SKM-1 treated with dmso at 0.1 percent for 144 hours (cell line): ENCODE measurements at regions not wholly inside any gene's neighbourhood (a gene's known extent, or its start where the extent isn't known, plus 50 kb on each side); places are given as distances from the start of the nearest gene placed in this dataset.

Source experiments
- DNase-seq: peaks from one replicate; lab custom pipeline; 2025; ENCODE audit not compliant: unreplicated experiment; lab: John Stamatoyannopoulos, UW

- no peak for DNase-seq
These were observed 95.9 kb downstream of the DISP1 start for GRCh38 chr1:222910699-222911098.

- DNase-seq: no peak
These were observed 97.0 kb downstream of the DISP1 start for GRCh38 chr1:222911866-222912265.

- no peak for DNase-seq
These were observed 97.9 kb downstream of the DISP1 start for GRCh38 chr1:222912730-222913129.

- no peak for DNase-seq
These were observed 100.2 kb downstream of the DISP1 start for GRCh38 chr1:222914861-222915632.

GRCh38 chr1:222916100-222916499 is 101.3 kb downstream of the DISP1 start:
- no peak for DNase-seq

- DNase-seq: no peak
These were observed 104.1 kb downstream of the DISP1 start for GRCh38 chr1:222918801-222919477.

GRCh38 chr1:222919478-222919865 is 104.6 kb downstream of the DISP1 start:
- DNase-seq: no peak

- DNase-seq: no peak
These were observed 105.3 kb downstream of the DISP1 start for GRCh38 chr1:222920169-222920568.

- DNase-seq: no peak
These were observed 107.1 kb downstream of the DISP1 start for GRCh38 chr1:222921945-222922344.

- DNase-seq: no peak
These were observed 108.7 kb downstream of the DISP1 start for GRCh38 chr1:222923506-222923905.

GRCh38 chr1:222924136-222924706 is 109.4 kb downstream of the DISP1 start:
- no peak for DNase-seq

- no peak for DNase-seq
These were observed 111.7 kb downstream of the DISP1 start for GRCh38 chr1:222926566-222926965.

- DNase-seq: no peak
These were observed 112.2 kb downstream of the DISP1 start for GRCh38 chr1:222927031-222927430.

- no peak for DNase-seq
These were observed 113.4 kb downstream of the DISP1 start for GRCh38 chr1:222928212-222928611.

GRCh38 chr1:222930070-222930469 is 115.2 kb downstream of the DISP1 start:
- no peak for DNase-seq

GRCh38 chr1:222931023-222931422 is 116.2 kb downstream of the DISP1 start:
- no peak for DNase-seq

- DNase-seq: no peak
These were observed 118.4 kb downstream of the DISP1 start for GRCh38 chr1:222933273-222933672.

- no peak for DNase-seq
These were observed 120.5 kb downstream of the DISP1 start for GRCh38 chr1:222935239-222935900.

- DNase-seq: no peak
These were observed 121.2 kb downstream of the DISP1 start for GRCh38 chr1:222936042-222936441.

- no peak for DNase-seq
These were observed 124.1 kb downstream of the DISP1 start for GRCh38 chr1:222938986-222939385.

- no peak for DNase-seq
These were observed 125.3 kb downstream of the DISP1 start for GRCh38 chr1:222940095-222940494.

GRCh38 chr1:222940906-222941305 is 126.1 kb downstream of the DISP1 start:
- DNase-seq: no peak
